ENCODE measurements at regions not wholly inside any gene's neighbourhood (a gene's known extent, or its start where the extent isn't known, plus 50 kb on each side); places are given as distances from the start of the nearest gene placed in this dataset.
"Not testable (repeated sequence)": the region's sequence is repeated elsewhere in the genome, so short reads cannot be mapped to it uniquely, and the experiment has no call there.

- DNase-seq (ENCODE audit: low spot score), result no peak
These were observed 229.0 kb upstream of the IPO5 start for GRCh38 chr13:97724450-97724849.

GRCh38 chr13:97726664-97727280 lies 226.7 kb upstream of the IPO5 start:
- no peak for DNase-seq (ENCODE audit: low spot score)

DNA sequence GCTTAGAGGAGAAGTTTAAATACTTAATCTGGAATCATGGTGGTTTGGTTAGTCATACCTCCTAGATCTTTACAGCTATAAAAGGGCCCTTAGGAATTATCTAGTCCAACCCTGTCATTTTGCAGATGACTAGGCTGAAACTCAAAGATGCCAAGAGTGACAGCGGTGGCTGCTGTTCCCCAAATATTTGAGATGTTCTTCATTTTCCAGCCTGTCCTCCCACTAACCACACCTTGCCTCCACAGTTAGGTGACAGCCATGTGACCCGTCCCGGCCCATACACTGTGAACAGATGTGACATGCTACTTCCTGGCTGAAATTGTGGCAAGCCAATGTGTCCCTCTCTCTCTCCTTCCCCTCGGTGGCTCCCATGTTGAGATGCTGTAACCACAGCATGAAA lies 225.5 kb upstream of the IPO5 start:
- DNase-seq (ENCODE audit: low spot score), result no peak

GRCh38 chr13:97736436-97736835 lies 217.0 kb upstream of the IPO5 start:
- DNase-seq (ENCODE audit: low spot score), result no peak

DNA sequence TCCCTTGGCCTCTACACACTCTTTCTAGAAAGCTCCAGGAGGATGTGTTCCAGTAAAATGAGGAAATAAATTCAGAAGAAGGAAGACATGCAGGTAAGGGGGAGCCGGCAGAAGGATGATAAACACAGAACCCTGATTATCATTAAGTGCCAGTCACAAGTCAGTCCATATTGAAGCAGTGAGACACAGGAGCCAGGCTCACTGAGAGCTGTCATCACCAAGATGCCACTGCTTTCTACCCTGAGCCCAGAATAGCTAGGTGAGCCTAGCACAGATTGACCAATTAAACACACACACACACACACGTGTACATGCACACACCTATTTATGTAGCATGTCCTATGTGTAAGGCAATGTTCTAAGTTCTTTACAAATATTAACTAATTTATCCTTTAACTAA lies 211.4 kb upstream of the IPO5 start:
- DNase-seq (ENCODE audit: low spot score), result no peak

DNA sequence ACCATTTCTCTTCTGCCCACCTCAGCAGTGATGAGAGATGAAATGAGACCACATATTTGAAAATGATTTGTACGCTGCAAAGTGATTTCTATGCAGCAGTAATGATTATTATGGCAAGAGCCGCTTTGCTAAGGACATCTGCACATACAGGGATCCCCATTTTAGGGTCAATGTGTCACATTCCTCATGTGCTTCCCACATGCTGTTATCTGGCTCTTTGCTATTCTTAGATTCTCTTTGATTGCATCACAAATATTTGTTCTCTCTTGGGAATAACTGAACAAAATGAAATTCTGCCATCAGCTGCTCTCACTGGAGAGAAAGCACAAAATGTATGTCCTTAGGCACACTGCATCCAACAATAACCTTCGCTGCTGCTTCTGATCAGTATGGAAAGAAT lies 209.5 kb upstream of the IPO5 start:
- DNase-seq (ENCODE audit: low spot score), result no peak

DNA sequence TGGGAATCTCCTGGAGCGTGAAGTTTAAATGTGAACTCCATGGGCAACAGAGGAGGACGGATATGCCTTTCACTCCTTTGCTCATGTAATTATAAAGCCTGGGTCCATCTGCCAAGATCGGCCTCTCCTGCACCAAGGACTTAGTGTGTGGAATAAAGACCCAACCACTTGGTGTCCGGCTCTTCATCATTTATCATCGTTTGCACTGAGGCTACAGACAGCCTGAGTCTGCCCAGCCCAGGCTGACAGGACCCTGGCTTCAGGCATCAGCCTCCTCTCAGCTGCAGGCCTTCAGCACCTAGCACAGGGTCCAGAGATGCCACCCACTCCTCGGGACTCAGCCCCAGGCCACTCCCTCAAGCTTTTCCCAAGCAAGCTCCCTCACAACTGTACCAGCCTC lies 206.8 kb upstream of the IPO5 start:
- no peak for DNase-seq (ENCODE audit: low spot score)

- DNase-seq (ENCODE audit: low spot score), result peak; percentile 45
These were observed 204.3 kb upstream of the IPO5 start for GRCh38 chr13:97749174-97749573.

DNA sequence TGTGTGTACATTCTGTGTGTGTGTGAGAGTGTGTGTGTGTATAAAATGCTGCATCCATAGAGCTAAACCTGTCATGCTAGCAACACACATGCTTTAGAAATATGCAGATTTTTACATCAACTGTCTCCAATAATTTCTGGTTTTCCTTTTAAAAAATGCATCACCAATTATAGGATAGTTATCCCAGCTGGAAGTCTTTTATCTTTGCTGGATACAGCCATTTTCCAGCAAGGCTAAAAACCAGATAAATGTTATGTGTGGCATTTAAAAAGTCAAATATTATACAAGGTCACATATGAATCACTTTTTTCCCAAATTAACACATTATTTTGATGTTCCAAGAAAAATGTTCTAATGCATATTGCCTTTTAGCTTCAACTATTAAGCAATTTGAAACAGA lies 202.0 kb upstream of the IPO5 start:
- no peak for DNase-seq (ENCODE audit: low spot score)

- no peak for DNase-seq (ENCODE audit: low spot score)
These were observed 200.4 kb upstream of the IPO5 start for GRCh38 chr13:97752961-97753668.

DNA sequence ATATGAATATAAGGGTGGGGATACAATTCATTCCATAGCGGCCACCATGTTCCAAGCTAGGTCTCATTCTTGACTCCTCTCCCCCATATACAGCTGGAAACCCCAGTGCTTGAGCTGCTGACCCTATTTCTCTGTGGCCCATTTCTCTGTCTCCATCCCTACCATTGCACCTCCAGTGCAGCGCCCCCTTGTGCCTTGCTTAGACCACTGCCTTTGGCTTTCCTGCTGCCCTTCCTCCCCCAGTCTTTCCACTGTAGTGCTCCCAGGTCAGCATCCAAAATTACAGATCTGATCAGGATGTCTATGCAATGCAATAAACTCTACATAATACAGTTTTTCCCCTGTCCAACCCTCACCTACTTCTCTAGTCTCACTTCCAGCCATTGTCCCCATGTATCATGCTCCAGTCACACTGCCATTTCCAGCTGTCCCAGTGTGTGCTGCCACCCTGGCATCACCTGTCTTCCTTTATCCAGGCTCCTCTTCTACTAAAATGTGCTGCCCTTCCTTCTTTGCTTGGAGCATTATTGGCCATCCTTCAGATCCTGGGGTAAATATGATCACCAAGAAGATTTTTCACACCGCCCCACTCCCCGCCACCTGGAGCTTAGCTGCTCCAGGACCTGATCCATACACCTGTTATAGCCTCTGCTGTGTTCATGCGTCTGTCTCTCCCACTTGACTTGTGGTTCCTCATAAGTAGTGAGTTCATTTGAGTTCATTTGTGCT lies 199.4 kb upstream of the IPO5 start:
- peak; percentile 25 for DNase-seq (ENCODE audit: low spot score)

DNA sequence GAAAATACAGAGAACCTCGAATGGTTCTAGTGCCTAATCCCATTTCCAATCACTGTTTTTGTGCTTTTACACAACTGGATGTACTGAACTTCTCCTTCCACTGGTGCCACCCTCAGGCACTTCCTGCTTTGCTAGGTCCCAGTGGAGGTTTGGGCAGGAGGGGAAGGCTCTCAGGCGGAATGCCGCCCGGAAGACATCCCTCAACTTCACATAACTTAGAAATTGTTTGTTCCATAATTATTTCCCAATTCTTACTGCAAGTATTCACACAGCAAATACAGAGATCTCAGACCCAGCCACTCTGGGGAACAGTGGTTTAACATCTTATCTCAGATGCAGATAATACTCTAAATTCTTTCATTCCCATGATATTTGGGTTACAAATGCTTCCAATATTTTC lies 195.7 kb upstream of the IPO5 start:
- no peak for DNase-seq (ENCODE audit: low spot score)

DNA sequence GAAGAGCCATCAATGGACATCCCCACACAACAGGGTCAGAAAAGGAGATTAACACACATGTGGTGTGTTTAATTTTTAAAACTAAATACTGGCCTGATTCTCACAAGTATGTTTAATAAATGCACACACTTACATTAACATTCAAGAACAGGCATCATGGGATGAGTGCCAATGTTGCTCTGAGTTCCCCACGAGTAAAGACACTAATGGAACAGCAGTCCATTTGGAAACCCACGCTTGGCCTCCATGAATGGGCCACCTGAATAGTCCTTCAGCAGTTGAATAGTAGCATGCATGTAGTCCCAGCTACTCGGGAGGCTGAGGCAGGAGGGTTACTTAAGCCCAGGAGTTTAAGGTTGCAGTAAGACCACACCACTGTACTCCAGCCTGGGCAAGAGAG lies 195.2 kb upstream of the IPO5 start:
- no peak for DNase-seq (ENCODE audit: low spot score)

DNA sequence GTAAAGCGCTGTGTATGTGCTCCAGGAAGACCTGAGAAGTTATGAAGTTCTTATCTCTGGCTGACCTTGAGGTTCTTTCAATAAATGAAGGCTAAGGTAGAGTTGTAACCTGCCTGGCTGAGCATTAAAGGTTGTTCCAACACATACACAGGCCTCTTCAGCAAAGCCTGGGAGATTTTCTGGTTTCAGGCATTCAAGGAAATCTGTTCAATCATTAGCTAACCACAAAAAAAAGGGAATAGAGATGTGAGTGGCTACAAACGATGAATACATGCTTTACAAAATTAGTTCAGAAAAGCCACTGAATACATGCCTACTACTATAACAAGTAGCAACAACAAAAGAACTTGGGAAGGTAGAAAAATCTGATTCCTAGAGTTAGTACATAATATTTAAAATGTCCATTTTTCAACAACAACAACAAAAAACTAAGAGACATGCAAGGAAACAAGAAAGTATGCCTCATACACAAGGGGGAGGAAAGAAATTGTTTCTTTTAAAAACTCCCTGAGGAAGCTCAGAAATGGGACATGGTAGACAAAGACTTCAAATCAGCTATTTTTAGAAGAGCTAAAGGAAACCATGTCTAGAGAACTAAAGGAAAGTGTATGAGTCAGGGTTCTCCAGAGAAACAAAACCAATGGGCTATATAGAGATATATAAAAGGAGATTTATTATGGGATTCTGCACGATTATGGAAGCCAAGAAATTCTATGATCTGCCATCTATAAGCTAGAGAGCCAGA lies 191.5 kb upstream of the IPO5 start:
- DNase-seq (ENCODE audit: low spot score), result no peak

GRCh38 chr13:97766749-97767148 lies 186.7 kb upstream of the IPO5 start:
- no peak for DNase-seq (ENCODE audit: low spot score)

DNA sequence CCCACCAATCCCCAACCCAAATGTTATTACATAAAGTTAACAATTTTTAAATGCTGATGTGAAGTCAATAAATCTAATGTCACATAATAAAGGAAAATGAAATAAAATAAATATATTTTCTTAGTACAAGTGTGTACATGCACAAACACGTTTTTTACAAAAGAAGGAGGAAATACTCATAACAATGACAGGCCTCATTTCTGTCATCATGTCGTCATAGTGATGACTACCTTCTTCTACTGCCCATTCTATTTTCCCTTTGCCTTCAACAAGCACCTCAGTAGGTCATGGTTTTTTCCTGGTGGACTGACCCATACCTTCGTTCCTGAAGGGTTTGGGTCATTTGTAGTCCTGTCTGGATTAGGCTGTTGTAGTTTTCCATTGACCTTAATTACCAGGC lies 185.3 kb upstream of the IPO5 start:
- no peak for DNase-seq (ENCODE audit: low spot score)

GRCh38 chr13:97770231-97770630 lies 183.2 kb upstream of the IPO5 start:
- DNase-seq (ENCODE audit: low spot score), result not testable (repeated sequence)

DNA sequence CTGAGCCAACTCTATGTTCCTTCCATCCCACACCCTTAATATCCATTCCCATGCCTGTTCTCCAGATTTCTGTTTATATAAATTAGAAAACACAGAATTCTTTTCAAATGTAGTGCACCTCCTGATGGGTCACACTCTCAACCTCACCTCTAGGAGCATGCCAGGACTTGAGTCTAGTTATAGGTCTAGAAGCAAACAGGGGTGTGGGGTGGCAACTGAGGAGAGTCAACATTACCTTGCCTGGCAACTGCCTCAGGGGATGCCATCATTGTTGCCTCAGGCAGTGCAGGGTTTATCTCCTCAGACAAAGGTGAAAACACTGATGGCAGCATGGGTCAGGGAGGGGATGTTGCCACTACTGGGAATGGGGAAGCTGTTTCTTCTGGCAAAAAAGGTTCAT lies 181.0 kb upstream of the IPO5 start:
- not testable (repeated sequence) for DNase-seq (ENCODE audit: low spot score)

GRCh38 chr13:97774391-97775100 lies 178.9 kb upstream of the IPO5 start:
- DNase-seq (ENCODE audit: low spot score), result not testable (repeated sequence)

DNA sequence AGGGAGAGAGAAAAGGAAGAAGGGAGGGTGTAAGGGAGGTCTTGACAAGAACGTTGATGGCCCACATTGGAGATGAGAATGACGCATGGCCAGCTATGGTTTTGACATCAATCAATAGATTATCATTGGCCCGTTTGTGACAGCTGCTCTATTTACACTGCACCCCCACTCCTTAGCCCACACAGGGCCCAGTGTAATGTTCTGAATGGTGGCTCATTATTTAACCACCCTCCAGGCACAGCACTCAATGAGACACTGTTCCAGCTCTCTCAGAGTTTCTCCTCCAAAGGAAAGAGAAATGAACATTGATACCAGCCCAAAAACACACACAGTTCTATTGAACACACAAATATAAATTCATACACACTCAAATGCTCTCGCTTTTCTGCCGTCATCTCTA lies 173.0 kb upstream of the IPO5 start:
- no peak for DNase-seq (ENCODE audit: low spot score)

DNA sequence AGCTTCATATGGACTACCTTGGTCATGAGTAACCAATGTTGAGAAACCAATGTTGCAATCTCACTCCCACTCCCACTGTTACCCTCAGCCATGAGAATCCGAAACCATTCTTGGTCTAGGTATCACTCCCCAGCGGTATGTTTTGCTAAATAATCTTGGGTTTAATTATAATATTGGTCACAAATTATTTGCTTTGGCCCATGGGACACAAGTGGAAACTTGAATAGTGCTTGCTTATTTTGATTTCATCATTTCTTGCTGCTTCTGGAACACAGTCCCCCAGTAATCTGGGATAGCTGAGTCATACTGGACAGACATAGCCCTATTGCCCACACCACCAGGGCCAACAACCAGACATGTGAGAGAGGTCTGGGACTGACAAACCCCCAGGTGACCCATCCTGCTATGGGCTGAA lies 171.6 kb upstream of the IPO5 start:
- DNase-seq (ENCODE audit: low spot score), result no peak

GRCh38 chr13:97786510-97786909 lies 167.0 kb upstream of the IPO5 start:
- DNase-seq (ENCODE audit: low spot score), result no peak
